HG02970 (cell line): ENCODE measurements at regions not wholly inside any gene's neighbourhood (a gene's known extent, or its start where the extent isn't known, plus 50 kb on each side); places are given as distances from the start of the nearest gene placed in this dataset.
"Not testable (repeated sequence)": the region's sequence is repeated elsewhere in the genome, so short reads cannot be mapped to it uniquely, and the experiment has no call there.

ENCODE experiments used
- ATAC-seq: cut with Tn5 transposase; IDR thresholded peaks from one replicate; pipeline ENCODE4 v1.9.1; 2021; ENCODE audit warnings: mild to moderate bottlenecking, moderate library complexity, moderate number of reproducible peaks; ENCODE audit not compliant: unreplicated experiment, low FRiP score

DNA sequence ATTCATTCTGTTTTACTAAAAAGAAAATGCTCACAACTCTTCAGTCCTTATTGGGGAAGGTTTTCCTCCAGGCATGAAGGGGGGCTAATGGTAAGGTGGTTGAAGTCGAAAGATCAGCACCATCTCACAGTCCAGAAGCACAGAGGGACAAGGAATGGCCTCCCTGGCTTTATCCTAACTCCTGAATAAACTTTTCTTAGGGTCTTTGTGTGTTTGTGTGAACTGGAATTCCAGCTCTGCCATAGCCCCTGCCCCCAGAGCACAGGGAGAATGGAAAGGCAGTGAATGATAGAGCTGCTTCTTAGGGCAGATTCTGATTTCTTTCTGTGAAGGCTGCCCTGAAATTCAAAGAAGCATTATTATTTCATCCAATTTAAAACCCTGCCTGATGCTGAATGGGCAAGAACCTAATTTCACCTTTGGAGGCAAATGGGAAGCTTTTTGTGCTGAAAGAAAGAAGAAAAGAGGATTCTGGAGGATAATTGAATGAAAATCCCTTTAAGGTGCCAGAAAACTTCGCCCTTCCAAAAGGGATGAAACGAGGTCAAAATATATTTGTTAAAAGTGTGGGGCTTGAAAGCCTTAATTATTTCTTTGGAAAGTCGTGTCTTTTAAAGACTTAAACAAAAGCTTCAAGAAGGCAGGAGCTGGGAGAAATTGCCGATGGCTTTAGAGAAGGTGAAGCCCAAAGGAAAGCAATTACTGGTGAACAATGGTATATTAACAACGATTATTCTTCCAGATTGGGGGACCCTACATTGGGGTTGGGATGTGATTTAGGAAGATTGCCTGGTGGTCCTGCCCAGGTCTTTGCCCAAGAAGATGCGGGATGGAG lies 259.9 kb upstream of the RGMA start:
- ATAC-seq: no peak

DNA sequence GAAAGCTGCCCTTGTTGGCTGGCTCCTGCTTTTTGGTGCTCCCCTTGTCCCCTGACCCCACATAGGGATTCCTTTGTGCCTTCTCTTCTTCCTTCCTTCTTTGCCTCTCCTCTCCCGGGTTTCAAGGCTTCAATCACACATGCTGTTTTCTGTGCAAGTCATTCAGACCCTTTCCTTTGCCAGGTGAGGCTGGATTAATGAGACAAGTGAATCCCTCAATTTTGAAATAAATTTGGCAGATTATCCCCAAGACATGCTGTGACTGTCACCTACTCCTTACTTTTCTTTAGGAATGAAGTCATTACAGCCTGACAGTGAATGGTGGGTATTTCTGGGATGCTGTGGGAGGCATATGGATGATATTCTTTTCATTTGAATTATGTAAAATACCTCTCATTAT lies 259.0 kb upstream of the RGMA start:
- no peak for ATAC-seq

DNA sequence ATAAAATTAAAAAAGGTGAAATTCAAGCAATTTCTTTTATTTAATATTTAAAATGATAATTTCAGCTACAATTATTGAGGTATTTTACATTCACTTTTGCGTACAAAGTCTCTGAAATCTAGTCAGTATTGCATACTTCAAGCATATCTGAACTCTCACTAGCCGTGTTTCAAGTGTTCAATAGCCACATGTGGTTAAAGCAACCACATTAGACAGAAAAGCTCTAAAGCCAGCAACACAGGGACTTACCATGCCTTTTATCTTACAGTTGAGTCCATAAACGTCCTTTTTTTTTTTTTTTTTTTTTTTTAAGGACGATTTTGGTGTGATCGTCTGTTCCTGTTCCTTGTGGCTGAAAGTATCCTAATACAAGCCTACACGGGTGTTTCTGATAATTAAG lies 257.0 kb upstream of the RGMA start:
- no peak for ATAC-seq

DNA sequence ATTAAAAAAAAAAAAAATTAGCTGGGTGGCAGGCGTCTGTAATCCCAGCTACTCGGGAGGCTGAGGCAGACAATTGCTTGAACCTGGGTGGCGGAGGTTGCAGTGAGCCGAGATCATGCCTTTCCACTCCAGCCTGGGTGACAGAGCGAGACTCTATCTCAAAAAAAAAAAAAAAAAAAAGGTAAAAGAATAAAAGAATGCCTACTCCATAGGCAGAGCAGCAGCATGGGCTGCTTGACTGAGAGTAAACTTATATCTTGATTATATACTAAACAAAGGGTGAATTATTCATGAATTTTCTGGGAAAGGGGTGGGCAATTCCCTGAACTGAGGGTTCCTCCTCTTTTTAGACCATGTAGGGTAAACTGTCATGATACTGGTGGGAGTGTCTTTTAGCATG lies 254.4 kb upstream of the RGMA start:
- ATAC-seq: not testable (repeated sequence)

DNA sequence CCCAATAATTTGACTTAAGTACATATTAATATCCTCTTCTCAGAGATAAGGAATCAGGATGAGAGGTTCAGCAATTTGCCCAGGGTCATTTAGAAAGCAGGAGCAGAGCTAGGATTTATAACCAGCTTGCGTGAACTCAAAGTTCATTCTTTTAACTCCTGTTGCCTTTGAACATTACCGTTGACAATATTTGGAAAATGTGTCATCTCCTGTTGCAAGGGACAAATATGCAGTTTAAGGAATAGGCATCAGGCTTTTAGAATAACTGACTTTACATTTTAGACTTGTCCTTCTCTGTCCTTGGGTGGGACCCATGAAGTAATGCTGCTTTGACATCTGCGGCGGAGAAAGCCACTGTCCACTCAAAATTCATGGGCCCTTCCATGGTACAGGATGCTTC lies 252.2 kb upstream of the RGMA start:
- ATAC-seq: no peak

DNA sequence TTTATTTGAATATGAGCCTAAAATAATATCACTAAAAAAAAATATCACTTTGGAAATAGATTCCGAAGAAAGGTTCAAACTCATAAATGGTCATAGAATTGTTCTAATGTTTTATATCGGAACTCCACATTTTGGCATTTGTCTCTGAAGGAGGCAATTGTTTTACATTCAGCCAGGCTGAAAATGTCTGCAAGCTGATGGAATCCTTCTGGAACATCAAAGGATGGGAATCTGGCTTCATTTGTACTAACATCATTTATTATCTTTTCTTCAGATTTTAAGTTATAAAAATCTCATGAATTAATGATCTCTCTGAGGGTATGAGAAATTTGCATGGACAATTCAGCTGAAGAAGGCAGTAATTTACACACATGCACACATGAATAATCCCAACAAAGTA lies 251.4 kb upstream of the RGMA start:
- no peak for ATAC-seq

DNA sequence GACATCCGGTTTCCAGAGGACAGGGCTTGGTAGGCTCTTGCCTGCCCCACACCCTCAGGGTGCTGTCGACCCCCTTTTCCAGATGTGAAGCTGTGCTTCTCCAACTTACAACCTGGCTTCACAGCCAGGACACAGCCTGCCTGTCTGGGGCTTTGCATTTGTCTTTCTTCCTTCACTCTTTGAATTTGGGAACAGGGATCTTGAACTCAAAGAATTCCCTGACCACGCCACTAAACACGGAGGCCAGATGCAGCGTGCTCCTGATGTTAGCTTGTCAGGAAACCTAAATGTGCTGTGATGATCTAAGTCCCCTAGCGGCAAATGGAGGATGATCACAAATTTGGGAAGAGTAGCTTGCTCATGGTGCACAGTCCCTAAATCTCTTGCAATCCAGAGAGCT lies 244.8 kb upstream of the RGMA start:
- ATAC-seq: no peak

DNA sequence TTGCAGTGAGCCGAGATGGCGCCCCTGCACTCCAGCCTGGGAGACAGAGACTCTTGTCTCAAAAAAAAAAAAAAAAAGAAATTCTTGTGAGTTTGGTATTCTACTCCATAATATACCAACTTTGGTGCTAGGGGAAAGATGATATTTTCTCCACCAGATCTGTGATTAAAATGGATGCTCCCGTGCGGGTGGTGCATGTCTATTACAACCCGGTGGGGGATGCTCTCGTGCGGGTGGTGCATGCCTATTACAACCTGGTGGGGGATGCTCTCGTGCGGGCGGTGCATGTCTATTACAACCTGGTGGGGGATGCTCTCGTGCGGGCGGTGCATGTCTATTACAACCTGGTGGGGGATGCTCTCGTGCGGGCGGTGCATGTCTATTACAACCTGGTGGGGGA lies 244.1 kb upstream of the RGMA start:
- not testable (repeated sequence) for ATAC-seq

DNA sequence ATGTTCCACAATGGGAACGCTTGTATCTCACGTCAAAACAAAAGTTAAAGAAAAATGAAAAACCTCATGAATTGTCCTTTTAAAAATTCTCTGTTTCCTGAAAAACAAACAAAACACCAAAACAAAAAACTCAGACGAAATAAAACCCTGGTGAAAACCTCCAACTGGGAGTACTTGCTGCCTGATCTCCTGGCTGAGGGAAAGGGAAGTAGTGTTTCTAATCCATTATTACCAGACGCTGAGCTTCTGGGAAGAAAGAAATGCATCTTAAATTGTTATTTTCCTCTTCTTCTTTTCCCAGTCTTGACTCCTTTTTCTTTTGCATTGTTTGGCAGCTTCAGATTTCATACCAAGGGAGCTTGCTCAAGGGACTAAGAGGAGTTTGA lies 243.2 kb upstream of the RGMA start:
- ATAC-seq: no peak

DNA sequence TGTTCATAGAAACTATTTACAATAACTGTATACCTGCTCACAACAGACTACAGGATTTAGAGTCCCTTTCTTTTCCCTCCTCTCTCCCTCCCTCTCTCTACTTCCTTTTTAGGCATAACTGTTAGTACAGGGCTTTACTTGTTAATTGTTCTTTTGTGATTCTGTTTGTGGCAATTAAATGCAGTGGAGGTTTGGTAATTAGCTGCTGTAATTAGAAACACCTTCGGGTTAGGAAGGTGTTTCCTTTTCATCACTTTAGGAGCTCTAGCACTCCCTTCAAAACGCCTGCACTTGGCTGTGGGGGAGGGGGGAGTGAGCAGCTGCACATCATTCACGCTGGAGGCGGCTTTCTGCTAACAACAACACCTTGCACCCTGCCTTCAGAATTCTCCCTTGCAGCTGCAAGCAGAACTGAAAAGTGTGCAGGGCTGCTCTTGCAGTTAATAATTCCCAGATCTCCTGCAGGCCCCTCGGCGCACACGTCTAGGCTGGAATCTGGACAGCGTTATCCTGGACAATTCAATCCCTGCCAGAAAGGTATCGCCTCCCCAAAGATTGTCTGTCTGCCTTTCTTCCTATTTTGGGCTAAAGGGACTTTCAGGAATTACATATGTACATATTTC lies 242.6 kb upstream of the RGMA start:
- no peak for ATAC-seq

DNA sequence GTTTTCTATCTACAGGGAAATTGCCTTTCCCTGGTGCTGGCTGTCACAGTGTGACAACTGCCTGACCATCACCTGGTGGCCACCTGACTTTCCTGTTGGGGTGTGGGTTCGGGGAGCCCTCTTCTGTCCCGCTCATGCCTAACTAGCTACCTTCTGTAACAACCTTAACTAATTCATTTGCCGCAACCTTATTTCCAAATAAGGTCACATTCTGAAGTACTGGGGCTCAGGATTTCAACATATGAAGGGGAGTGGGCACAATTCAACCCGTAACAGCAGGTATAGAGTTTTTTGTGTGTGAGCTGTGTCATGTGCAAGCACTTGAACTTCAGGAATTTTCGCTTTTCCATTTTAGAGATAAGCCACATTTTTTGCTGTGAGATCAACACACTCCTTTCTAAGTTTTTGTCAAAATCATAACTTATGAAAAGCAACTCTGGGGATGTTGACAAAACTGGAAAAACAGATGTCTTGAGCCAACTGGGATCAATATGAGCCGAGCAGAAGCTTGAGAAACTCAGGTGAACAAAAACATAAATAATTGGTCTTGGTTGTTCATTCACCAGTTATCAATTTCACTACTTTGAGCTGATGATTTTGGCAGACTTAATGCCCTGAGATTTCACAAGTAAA lies 242.0 kb upstream of the RGMA start:
- no peak for ATAC-seq

DNA sequence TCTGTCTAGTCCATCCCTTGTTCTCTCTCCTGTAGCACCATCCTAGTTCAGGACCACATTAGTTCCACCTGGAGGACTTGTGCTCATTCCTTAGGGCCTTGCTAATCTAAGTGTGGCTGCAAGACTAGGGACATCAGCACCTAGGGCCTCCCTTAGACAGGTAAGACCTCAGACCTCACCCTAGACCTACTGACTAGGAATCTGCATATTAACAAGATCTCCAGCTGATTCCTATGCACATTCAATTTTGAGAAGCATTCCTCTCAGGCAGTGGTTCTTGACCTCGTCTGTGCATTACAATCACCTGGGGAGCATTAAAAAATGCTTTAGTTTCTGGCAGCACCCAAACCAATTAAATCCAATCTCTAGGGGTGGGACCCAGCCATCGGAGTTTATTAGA lies 238.4 kb upstream of the RGMA start:
- ATAC-seq: no peak

DNA sequence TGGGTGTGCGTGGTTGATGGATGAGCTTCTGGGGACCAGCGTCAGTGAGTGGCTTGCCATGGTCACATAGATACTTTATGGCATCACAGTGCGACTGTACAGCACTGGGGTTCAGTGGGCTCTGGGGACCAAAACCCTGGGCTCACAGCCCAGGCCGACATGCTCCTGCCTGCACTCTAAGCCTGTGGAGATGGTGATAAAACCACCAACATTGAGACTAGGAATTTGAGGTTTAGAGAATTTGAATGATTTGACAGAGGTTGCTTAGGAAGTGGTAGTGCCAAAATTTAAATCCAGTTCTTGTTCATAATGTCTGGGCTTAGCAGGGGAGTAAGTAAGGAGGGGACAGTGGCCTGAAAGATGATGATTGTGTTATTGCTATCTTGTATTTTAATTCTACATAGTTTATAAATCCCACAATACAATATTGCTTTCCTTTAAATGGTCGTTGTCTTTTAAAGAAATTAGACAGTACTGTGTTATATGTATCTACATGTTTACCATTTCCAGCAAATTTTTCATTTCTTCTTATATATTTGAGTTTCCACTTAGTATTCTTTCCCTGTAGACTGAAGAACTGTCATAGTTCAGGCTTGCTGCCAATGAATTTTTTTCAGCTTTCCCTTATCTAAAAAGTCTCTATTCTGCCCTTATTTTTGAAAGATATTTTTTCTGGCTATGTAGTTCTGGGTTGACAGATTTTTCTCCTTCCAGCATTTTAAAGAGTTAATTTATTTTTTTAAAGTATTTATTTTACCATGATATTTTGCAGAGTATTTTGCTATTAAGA lies 235.4 kb upstream of the RGMA start:
- ATAC-seq: no peak

DNA sequence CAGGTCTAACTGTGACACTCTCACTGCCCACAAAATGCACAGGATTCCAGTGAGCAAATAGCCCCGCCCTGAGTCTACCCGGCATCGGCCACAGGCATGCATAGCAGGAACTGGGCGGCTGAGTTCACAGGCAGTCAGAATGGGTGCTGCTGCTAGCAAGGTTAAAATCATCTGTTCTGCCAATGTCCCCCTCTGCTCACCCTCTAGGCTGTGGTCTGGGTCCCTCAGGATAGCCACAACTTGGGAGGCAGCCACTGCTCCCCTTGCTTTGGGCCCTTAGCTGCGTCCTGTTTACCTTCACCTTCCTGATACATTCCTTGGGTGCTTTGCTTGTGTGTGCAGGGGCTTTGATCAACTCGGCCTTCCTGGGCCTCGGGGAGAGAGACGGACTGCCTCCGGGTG lies 232.9 kb upstream of the RGMA start:
- ATAC-seq: no peak

DNA sequence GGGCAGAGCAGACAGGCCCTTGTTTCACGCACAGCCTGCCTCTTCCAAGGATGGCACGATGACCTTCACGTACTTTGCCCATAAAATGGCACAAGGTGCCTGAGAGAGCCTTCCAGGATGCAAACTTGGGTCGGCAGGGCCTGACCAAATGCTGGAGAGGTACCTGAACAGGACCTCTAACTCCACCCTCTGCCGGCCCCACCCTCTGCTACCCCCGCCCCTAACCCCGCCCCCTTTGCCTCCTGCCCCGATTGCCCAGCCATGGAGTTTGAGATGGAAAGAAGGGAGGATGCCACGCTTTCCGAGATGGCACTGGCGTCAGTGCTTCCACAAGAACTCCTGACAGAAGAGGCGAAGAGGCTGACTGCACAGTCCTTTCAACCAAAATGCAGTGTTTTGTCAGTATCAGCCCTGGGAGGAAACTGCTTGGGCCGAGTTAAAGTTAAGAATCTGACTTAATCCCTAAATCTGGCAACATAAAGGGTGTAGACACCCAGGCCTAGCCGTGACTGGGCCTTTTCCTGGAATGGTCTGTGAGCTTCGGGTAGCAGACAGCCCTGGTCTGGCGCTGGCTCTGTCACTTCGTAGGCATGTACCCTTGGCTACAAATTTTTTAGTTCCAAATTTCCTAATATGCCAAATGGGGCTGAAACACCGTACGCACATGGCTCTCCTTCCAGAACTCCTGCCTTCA lies 230.3 kb upstream of the RGMA start:
- ATAC-seq: no peak

DNA sequence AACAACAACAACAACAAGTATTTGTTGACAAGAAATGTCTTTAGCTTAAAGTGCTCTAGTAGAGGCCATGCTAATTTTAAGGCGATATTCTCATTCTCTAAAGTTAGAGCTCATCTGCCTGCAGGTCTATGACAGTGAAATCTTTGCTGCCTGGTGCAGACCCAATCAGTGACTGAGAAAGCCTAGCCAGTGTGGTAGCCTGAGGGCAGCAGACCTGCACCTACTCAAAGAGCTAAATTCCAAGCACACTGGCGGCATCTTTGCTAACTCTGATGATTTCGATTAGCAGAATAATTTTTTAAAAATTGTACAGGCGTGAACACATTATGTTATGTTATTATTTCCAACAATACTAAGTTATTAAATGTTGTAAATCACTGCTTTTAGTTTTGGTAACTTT lies 228.8 kb upstream of the RGMA start:
- no peak for ATAC-seq

DNA sequence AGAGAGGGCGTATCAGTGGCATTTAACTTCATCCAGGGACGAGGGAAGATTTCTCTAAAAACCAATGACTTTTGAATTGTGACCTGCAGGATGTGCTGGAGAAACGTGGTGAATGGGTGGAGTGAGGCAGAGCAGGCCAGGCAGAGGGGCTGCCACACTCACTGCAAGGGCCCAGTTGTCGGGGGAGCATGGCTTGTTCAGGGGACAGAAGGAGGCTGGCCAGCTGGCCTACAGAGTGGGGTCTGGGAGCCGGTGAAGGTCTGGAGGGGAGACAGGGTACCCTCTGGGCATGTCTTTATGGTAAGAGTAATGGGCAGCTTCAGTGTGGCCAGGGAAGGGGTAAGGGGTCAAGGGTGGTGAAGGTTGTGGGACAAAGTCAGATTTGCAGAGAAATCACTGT lies 225.2 kb upstream of the RGMA start:
- no peak for ATAC-seq

DNA sequence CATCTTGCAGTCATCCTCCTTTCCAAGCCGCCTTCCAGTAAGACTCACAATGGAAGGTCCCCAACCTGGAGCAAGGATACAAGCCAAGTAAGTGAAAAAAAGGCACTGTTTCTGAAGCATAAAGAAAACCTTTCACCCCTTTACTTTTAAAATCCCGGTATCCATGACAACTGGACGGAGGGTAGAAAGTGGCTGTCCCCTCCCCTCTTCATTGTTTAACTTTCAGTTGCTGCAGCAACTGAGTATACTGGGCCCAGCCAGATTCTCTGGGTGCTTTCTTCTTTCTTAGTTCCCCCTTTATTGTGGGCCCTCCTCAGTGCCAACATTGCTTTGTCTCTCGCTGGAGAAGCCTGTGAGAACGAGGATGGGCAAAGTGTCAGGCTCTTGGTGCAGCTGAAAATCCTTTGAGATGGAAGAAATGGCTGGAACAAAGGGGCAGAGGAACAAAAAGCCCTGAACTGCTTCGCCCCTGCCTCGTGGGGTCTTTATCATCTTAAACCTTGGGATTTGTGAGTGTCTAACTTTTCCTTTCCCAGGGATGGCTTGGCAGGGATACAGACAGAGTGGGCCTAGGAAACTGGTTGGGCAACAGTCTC lies 224.0 kb upstream of the RGMA start:
- ATAC-seq: no peak

DNA sequence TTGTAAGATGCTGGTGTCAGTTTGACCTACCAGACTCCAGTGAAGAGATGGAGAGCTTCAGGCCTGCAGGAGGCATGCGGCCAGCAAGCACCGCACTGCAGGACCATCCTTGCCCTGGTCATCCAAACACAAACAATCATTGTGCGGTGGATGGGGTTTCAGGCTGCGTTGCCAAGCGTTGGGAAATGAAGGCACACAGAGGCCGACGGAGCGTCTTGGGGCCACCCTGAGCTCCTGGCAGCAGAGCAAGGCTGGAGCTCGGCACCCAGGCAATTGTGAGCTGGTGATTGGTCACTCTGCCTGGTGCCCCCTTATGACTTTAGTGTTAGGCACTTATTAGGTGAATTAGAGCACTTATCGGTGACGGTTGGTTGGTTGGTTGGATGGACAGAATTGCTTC lies 222.6 kb upstream of the RGMA start:
- ATAC-seq: no peak

DNA sequence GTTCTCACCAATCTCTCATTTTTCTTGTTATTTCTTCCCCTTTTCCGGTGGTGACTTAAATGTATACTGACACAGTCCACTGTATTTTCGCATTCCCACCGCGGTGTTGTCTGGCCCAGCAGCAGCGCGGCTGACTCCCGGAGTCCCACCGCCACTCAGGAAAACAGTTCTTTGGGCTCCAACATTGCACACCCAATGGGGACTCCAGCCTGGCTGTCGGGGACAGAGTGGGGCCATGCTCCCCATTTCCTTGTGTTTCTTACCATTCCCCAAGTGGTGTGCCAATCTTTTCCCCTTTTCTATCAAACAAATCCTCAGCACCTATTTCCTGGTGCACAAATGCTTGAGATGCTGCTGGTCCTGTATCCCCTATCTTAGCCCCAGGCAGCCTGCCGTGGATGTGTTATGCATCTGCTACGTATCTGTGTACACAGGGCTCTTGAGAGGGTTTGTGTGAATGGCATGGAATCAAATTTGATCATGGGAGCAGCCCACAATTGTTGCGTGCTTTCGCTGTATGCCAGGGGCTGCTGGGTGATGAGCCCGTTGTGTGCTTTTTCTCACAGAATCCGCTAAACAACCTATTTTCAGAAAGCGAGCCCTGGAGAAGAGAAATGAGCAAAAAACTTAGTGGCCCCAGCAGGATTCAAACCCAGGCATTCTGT lies 219.1 kb upstream of the RGMA start:
- ATAC-seq: no peak
